Activated T-helper 1 cell treated with Interleukin-2 at 50 U/mL for 16 hours (primary cell): ENCODE measurements at regions not wholly inside any gene's neighbourhood (a gene's known extent, or its start where the extent isn't known, plus 50 kb on each side); places are given as distances from the start of the nearest gene placed in this dataset.

Experiments used
- DNase-seq: peaks from one replicate; pipeline ENCODE4 v3.0.0-alpha.2; 2020; ENCODE audit warnings: low read depth

DNA sequence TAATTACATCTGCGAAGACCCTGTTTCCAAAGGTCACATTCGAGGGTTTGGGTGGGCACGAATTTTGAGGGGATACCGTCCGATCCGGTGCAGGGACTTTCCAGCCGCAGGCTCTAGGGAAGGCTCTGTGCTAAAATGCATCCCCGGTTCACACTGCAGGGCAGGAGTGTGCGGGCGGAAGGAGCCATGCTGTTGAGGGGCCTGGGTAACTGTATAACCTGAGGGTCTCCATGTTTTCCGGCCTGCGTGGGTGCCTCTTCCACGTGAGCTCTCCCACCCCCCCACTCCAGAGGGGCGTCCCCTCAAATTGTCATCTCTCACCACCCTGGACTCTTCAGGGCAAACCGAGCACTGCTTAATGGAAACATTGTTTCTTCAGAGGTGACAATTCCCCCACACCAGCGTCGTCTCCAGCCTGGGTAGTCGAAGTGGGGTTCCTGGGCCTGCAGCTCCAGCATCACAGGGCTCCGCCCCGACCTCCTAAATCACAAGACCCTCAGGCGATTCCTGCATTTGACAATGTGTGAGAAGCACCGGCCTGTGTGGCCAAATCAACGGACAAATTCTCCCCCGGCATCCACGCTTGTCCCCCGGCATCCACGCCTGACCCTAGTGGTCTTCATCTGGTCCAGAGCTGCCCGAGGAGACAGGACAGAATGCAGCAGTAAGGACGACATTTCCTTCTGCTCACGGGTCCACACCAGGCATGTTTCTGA lies 51.2 kb downstream of the FOXL3 start:
- no peak for DNase-seq

DNA sequence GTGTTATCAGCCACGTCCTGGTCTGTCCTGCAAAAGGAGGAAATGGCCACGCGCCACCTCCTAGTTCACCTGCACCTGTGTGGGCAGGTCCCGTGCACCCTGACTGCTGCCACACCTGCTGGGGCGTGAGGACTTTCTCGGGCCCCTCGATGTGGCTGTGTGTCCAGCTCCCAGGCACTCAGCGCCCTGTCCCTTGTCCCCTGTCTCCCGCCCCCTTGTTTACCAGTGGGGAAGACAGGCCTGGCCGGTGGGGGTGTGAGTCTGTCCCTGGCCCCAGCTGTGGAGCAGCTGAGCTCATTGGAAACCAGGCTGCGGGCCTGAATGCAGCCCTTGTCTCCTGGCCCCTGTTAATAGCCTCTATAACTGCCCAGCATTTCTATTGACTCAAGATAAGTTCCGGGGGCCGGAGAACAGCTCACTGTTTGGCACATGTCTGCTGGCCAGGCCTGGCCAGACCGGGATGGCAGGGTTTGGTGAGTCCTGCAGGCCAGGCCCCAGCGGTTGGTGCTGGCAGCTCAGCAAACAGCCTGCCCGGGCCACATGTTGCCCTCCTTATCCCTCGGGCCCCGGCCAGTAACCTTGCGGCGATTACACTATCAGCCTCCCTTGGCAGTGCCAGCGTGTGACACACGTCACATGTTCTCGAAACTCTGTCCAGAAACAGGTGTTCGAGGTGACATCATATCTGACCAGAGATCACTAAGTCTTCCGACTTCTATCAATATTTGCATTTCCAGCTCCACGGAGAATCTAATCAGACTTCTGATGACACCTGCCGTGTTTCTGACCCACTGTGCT lies 52.1 kb downstream of the FOXL3 start:
- DNase-seq: no peak

DNA sequence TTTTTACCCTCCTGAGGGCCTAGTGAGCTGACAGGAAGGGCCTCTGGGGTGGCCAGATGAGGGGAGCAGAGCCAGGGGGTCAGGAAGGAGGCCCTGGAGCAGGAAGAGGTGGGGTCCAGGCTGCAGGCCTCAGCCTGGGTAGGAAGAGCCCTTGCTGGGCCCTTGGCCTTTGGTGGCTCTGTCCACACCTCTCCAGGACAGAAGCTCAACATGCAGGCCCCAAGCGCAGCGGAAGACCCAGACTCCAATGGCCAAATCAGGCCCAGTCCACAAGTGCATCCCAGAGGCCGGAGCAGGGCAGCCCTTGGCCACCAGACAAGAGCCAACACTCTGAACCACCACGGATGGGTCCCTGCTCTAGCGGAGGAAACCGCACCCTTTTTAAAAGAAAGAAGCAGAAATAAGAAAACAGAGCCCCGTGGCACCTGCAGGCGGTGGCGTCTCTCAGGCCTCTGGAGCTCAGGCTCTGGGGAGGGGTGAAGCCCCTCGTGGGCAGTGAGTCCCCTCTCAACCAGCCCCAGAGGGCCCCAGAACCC lies 52.8 kb downstream of the FOXL3 start:
- no peak for DNase-seq

DNA sequence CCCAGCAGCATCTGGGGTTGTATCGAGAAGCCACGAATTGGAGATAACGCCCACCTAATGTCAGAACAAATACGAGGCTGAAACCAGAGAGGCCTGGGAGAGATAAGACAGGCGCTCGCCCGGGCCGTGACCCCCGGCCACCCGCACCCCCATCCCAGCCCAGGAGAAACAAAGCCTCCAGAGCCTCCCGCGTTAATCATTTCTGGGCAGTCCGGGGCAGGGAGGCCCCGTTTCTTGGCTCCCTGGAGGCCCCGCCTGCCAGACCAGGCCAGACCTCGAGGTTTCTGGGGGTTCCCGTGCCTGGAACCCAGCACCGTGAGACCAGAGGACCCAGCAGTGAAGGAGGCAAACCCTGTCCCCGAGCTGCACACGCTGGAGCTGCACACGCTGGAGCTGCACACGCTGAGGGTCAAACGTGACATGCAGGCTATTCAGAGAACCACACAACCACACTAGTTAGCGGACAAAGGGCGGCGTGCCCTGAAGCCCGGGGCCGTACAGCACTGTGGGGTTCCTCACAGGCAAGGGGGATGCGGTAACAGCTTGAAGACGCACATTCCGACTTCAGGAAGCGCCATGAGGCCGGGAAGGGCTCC lies 53.4 kb downstream of the FOXL3 start:
- DNase-seq: no peak

DNA sequence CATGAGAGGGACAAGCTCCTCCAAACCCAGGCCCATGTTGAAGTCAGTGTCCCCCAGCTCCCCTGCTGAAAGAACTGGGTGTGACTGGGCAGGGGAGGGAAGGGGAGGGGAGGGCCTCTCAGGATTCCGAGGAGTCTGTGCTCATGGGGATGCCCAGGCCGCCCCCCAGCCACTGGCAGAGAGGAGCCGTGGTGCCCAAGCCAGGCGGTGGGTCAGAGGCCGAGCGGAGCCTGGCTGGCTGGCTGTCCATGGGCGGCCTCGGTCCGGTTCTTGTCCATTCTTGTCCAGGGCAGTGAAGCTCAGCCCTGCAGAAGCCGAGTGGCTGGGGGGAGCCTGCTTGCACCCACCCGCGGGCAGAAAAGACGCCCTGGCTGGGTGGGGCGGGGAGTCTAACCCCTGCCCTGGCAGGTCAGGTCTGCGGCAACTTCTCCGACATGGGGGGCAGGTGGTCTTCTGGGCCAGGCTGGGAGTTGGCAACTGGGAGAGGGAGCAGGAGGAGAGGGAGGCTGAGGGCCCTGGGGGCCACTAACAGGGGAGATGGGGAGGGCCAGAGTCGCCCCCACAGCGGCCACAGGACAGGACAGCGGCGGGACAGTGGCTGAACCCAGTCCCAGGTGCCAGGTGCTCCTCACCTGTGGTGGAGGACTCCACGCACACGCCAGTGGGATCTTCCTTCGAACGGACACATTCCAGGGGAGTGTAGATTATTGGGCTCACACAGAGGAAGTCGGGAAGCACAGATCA lies 54.1 kb downstream of the FOXL3 start:
- DNase-seq: no peak

DNA sequence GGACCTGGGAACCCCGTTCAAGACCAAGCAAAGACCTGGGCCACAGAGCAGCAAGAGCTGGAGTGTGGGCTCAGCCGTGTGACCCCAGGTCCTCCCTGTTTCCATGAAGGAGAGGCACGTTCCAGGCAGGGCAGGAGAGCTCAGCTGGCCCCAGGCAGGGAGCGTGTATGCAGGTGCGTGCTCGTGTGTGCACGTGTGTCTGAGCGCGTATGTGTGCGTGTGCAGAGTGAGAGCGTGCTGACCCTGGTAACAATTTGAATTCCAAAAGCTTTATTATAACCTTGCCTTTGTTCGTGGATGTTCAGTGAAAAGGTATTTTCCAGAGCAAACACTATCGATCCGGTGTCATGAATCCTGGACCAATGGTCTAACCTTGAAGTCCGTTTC lies 54.6 kb downstream of the FOXL3 start:
- DNase-seq: no peak

DNA sequence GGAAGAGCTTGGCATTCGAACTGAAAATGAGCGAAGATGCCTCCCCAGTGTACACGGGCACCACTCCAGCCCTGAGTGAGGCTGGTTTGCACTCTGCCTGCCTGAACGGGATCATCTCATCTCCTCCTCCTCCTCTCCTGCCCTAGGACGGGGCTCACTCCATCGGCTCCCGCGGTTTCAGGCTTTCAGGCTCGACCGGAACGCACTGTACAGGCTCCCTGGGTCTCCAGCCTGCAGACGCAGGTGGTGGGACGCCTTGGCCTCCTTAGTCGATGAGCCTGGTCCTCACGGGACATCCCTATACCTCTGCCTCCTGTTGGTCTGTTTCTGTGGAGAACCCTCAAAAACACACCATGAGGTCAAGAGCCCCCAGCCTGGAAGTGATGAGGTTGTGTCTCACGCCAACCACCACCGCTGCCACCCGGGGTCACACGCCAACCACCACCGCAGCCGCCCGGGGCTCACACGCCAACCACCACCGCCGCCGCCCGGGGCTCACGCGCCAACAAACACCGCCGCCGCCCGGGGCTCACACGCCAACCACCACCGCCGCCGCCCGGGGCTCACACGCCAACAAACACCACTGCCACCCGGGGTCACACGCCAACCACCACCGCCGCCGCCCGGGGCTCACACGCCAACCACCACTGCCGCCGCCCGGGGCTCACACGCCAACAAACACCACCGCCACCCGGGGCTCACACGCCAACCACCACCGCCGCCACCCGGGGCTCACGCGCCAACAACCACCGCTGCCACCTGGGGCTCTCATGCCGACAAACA lies 56.3 kb downstream of the FOXL3 start:
- no peak for DNase-seq

DNA sequence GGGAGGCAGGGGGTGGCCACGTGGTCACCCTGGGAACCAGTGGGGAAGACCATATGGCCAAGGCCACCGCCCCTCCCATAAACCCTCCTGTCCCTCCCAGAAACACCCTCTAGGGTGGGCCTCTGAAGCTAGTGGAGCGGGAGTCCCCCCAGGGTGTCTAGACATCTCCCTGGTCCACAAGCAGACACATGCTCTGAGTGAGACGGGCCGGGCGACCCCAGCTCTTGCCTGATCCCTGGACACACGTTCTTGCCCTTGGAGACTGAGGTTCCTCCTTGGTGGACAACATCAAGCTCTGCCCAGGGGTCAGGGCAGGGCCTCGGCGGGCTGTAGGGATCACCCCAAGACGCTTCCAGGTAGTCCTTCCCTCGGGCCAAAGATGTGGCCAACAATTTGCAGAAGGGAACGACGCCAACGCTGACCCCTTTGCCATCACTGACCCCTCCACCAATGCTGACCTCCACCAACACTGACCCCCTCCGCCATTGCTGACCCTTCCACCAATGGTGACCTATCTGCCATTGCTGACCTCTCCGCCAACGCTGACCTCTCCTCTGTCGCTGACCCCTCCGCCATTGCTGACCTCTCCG lies 57.1 kb downstream of the FOXL3 start:
- no peak for DNase-seq

DNA sequence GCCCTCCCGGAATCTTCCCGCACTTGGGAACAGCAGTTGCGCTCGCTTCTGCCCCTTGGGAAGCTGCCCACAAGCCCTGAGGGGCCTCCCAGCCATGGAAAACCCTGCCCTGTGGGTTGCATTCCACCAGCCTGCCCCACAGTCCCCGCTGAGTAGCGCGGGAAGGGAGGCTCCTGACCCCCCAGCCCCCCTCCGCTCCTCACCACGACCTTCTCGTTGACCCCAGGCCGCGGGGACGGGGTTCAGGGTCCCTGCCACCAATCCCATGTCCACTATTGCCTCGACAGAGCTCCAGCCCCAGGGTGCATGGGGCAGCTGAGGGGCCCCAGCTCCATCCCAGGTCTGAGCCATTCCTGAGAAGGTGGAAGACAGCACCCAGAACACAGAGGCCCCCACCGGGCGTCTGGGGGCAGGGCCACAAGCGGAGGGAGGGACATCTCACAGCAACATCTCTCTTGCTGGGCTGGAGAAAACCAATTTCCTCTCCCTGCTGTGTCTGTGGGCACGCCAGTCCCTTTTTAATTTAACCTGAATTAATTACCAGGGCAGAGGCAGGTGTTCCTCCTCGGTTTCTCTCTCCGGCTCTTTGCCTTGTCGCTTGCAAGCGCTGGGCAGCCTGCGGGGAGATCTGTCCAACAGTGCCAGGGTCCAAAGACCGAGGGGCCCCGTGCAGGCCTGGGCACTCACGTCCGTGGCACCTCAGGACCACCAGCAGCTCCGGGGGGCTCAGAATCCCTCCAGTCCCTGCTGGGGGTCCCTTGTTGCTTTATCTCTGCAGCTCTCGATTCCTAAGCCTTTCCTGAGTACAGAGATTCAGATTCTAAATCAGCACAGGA lies 57.9 kb downstream of the FOXL3 start:
- DNase-seq: no peak

DNA sequence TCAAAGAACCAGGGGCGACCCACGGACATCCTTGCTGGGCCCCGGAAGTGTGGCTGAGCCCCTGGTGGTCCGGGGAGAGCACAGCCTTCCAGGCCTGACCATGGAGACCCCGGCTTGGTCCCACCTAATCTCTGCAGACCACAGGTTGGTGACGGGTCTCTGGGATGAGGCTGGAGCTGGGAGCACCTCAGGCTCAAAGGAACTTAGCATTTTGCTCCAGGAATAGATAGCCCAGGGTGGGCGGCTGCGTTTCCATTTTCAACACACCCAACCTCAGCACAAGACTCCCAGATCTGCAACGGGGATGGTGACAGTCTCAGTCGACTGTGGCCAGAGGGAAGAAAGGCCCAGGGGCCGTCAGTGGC lies 58.5 kb downstream of the FOXL3 start:
- no peak for DNase-seq

DNA sequence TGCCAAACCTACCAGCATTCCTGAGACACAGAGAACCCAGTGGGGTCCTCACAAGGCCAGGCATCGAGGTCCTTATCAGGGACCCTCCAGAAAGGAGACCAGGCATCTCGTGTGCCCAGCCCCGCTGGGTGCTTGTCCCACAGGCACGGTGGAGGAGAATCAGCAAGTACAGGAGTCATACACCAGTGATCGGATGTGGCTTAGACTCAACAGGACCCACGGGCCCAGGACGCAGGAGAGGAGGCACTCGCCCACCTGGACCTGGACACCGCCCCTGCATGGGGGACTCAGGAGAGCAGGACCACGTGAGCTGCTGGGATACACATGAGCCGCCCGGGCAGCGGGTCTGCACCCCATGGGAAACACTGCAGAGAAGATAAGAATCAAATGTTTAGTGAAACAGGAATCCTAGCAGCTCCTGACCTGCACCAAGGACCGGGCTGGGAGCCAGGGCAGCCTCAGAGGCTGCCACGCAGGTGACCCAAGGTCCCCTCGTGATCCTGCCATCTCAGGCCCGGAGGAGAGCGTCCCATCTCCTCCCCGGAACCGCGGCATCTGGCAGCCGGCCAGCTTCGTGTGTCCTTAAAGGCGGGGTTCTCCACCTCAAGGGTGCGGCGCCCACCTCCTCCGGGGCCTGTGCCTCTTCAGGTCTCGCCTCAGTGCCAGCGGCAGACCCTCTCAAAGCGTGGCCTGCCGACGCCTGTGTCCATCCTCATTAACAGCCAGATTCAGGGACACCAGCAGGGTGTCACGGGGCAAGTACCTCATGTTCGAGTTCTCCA lies 59.2 kb downstream of the FOXL3 start:
- DNase-seq: no peak

DNA sequence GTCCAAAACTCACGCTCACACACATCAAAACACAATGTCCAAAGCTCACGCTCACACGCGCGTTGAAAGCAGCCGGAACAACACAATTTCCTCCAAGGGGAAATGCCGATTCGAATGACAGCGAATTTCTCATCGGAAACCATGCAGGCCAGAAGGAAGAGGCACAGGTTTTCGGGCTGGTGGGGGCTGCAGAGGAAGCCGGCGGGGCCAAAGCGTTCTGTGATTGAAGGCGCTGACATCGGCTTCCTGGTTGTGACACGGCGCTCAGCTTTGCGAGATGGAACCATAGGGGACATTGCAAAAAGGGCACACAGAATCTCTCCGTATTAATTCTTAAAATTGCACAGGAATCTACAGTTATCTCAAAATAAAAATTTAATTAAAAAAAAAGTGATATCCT lies 61.3 kb downstream of the FOXL3 start:
- peak; percentile 50 for DNase-seq

DNA sequence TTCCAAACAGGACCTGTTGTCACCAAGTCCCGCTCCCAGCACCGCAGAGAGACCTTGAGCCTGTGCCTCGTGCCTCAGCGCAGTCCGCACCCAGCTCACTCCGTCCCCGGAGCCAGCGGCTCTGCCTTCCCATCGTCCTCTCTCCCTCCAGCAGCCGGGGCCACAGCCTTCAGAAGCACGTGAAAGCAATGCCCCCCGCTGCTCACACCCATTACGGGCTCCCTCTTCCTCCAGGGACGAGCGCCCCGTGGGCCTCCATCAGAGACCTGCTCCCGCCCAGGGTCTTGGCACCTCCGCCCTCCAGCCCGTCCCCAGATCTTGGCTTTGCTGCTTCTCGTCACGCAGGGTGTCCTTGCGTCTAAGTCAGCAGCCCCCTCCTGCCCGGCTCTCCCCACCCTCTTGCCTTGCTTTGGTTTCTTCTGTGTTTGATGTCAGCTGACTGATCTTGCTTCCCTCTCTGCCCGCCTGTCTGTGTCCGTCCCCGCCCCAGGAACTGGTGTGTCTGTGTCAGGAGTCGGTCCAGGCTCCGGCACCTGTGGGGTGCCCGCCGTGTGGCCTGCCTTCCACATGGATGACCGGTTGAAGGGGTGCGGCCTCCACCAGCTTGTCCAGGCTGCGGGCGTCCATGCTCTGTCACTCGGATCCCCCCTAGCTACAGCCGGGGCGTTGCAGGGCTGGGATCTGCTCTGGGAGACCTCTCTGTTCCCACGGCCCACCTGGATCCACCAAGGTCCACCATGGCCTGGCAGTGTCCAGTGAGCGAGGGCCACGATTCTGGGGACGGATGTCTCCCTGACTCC lies 61.9 kb downstream of the FOXL3 start:
- peak; percentile 27 for DNase-seq

DNA sequence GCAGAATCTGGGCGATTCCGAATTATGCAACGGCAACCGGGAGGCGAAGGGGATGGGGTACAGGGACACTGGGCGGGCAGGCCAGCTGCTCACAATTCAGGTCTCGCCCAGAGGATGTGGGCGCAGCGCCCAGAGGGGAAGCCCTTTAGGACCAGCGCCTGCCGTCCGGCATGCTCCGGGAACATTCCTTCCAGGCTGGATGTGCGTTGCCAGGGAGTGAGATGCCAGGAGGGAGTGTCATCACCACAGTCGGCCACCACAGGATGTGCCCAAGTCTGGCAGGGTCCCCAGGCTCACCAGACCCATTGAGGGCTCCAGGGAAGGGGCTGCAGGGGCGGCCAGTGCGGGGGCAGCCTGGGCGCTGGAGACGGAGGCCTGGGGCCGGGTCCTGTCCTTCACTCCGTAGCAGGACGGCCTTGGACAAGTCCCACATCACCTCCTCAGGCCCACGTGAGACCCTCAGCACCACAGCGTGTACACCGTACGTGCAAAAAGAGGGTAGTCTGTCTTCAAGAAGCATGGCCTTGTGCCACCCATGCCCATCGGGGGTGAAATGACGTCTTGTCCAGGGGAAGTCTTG lies 63.9 kb downstream of the FOXL3 start:
- DNase-seq: no peak

DNA sequence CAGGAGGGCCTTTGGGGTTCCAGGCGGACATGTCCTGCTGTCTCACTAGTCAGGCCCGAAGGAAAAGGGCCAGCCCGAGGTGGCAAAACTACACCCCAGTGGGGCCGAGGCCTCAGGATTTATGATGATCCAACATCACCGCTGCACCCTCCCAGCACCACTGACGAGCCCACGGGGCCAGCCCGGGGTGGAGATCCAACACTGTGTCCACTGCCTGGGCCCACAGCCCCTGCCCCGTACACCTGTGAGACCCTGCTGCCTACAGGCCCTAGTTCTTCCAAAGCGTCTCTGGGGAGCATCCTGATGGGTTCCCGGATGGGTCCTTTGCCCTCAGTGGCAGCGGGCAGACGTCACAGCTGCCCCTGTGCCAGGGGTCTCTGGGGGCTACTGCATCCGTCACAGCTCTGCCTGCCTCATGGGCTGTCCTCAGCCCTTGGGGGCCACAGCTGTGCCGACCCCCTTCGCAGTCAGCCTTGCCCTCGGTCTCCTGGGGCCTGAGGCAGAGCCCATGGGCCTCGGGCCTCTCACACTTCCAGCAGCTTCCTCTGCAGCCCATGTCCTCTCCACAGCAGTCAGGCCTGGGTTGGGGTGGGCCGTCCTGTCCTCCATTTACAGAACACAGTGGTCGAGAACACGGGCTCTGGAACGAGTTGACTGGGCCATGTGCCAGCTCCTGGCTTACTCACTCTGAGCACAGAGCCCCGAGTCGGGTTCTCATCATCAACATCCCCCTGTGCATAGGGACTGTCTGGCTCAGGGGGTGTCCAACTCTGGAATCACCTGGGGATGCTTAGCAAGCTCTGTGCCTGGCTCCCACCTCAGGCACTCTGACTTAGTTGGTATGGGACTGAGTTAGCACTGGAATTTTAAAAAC lies 64.9 kb downstream of the FOXL3 start:
- DNase-seq: no peak

DNA sequence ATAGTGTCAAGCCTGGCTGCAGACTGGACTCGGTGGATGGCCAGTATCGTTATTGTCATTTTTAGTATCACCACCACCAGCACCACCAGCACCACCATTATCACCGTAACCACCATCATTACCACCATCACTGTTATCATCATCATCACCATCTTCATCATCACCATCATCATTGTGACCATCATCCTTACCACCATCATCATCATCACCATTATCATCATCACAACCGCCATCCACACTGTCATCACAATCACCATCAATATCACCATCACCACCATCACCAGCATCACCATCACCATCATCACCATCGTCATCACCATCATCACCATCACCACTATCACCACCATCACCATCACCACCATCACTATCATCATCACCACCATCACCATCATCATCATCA lies 65.6 kb downstream of the FOXL3 start:
- no peak for DNase-seq

DNA sequence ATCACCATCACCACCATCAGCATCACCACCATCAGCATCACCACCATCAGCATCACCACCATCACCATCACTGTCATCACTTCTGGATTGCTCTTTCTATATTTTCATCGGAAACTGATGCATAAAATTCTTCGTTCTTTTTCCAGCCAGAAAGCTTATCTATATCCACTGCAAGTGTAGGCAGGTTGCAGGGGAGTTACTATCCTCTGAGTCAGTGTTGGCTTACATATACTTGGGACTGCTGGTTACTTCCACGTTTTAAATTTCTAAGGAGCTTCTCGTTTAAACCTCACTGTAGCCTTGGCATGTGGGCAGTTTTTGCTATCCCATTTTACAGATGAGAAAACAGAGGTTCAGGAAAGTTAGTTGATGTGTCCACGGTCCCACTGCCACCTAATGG lies 66.1 kb downstream of the FOXL3 start:
- DNase-seq: no peak
